Panc1 (cell line): ENCODE measurements at regions not wholly inside any gene's neighbourhood (a gene's known extent, or its start where the extent isn't known, plus 50 kb on each side); places are given as distances from the start of the nearest gene placed in this dataset.

Experiments
- ATAC-seq: fragments of 200-7000 bp; cut with Tn5 transposase; 2 replicates; pipeline ENCODE4 v1.9.1; 2020; ENCODE audit warnings: mild to moderate bottlenecking, moderate library complexity
- BruUV-seq: library from RNA; stranded (reverse); fragments of 400-500 nt; replicated peaks from 2 replicates; lab custom pipeline; 2021; lab: Mats Ljungman, UMichigan
- CTCF ChIA-PET: fragments of 300-600 bp; sonication (Branson Sonifier 250); formaldehyde crosslinking; loops from one replicate; lab custom pipeline; 2022; ENCODE audit warnings: antibody characterized with exemption; lab: Charles Lee
- POLR2A ChIA-PET: fragments of 300-600 bp; sonication (Branson Sonifier 250); formaldehyde crosslinking; loops from one replicate; lab custom pipeline; 2022; ENCODE audit warnings: antibody characterized with exemption; lab: Charles Lee
- DNase-seq: peaks from one replicate; pipeline ENCODE4 v3.0.0-alpha.2; 2010; ENCODE audit warnings: low read depth, low spot score
- H3K27ac ChIP-seq: 2 replicates; pipeline ENCODE4 v1.5.1; 2011; ENCODE audit warnings: mild to moderate bottlenecking, low read length, inconsistent platforms
- H3K27me3 ChIP-seq: fragments of 200-500 bp; sonication (Bioruptor generic); 2 replicates; pipeline ENCODE4 v1.6.0; 2014; ENCODE audit warnings: low read length, inconsistent platforms; ENCODE audit not compliant: control insufficient read depth, insufficient read depth
- H3K36me3 ChIP-seq: fragments of 200-500 bp; sonication (Bioruptor generic); 2 replicates; pipeline ENCODE4 v1.5.1; 2014; ENCODE audit warnings: inconsistent platforms, mild to moderate bottlenecking, low read length, moderate library complexity; ENCODE audit not compliant: control insufficient read depth, insufficient read depth
- H3K4me1 ChIP-seq: 2 replicates; pipeline ENCODE4 v1.5.1; 2011; ENCODE audit warnings: inconsistent platforms, mild to moderate bottlenecking, low read length, moderate library complexity; ENCODE audit not compliant: control insufficient read depth, insufficient read depth
- H3K4me3 ChIP-seq, 2 experiments: 2 replicates each; pipeline ENCODE4 v1.5.1; 2011 to 2012; ENCODE audit warnings: low read depth in 2 of 2, low read length in 2 of 2, mild to moderate bottlenecking in 2 of 2, inconsistent platforms in 1 of 2, moderate library complexity in 1 of 2
- H3K9me3 ChIP-seq: fragments of 200-500 bp; sonication (Bioruptor generic); 2 replicates; pipeline ENCODE4 v1.5.1; 2014; ENCODE audit warnings: low read depth, mild to moderate bottlenecking, inconsistent platforms, low read length, moderate library complexity; ENCODE audit not compliant: control insufficient read depth, insufficient read depth
- CTCF ChIP-seq: fragments of 450-650 bp; IDR thresholded peaks from 2 replicates; pipeline ENCODE4 v1.5.1; 2017; ENCODE audit warnings: mild to moderate bottlenecking
- POLR2AphosphoS5 ChIP-seq: IDR thresholded peaks from 2 replicates; pipeline ENCODE4 v1.6.1; 2012; ENCODE audit warnings: mild to moderate bottlenecking, low read depth, low read length, moderate library complexity
- REST ChIP-seq, 2 experiments: IDR thresholded peaks; 2 replicates each; pipeline ENCODE4 v1.6.1; 2011 to 2012; ENCODE audit warnings: low read depth in 2 of 2, control low read depth in 1 of 2, low read length in 1 of 2, mild to moderate bottlenecking in 1 of 2, moderate library complexity in 1 of 2; ENCODE audit not compliant: insufficient read depth in 1 of 2
- SIN3A ChIP-seq: IDR thresholded peaks from 2 replicates; pipeline ENCODE4 v1.6.1; 2012; ENCODE audit warnings: low read depth, mild to moderate bottlenecking, low read length, moderate library complexity, borderline replicate concordance; ENCODE audit not compliant: insufficient read depth
- TCF7L2 ChIP-seq: IDR thresholded peaks from 2 replicates; pipeline ENCODE4 v1.6.1; 2011; ENCODE audit warnings: mild to moderate bottlenecking, low read depth, low read length, inconsistent platforms
- in situ Hi-C: cut with HindIII; loops from 2 replicates; pipeline ENCODE4 v1.10.0; 2016; ENCODE audit warnings: low sequenced_read_pairs, low pct_unique_long_range_greater_than_20kb
- intact Hi-C: fragments of 100-400 bp; cut with micrococcal nuclease; formaldehyde crosslinking; loops from one replicate; pipeline ENCODE4 v1.10.0; 2022; ENCODE audit not compliant: unreplicated experiment

- ATAC-seq (no peak), DNase-seq (no peak)
- Histone ChIP-seq H3K9me3 (no peaks in the 10 kb centered on the region), H3K27ac (no peak overlapping the region), H3K4me1 (no peaks in the 10 kb centered on the region), H3K27me3 (no peaks in the 10 kb centered on the region), H3K4me3 (no peak overlapping the region), H3K36me3 (no peaks in the 10 kb centered on the region)
- no TSS peak for BruUV-seq
- in situ Hi-C loops: no loop called here
- intact Hi-C loops: no loop called here
- ChIA-PET POLR2A (no interaction called here), CTCF (interaction anchor here (0.5 to 0.9 kb wide), 2 partner anchors 10 to 539 kb away, joined by 3 to 4 read pairs; no protein-coding TSS in a partner anchor)
- TF ChIP-seq REST (IDR thresholded peaks at IDR 0.05; ENCODE audit: insufficient read depth in 1 of 2, low read depth in 2 of 2, low read length in 1 of 2) (no peak), TCF7L2 (no peak), POLR2AphosphoS5 (no peak), SIN3A (no peak), CTCF (no peak)
Measured at GRCh38 chr11:98559961-98560360, 460.8 kb upstream of the CNTN5 start.

- ATAC-seq (no peak), DNase-seq (no peak)
- intact Hi-C loops (no loop called here), in situ Hi-C loops (no loop called here)
- H3K4me1 ChIP-seq: no peaks in the 10 kb centered on the region
- no TSS peak for BruUV-seq
- TF ChIP-seq TCF7L2: no peak
- CTCF ChIA-PET: no interaction called here
- no peak overlapping the region for H3K4me3 ChIP-seq
- no peaks in the 10 kb centered on the region for H3K9me3 ChIP-seq
- POLR2A ChIA-PET: no interaction called here
- no peaks in the 10 kb centered on the region for H3K27me3 ChIP-seq
- H3K27ac ChIP-seq: no peak overlapping the region
- H3K36me3 ChIP-seq: no peaks in the 10 kb centered on the region
Measured at GRCh38 chr11:98561252-98561651, 459.5 kb upstream of the CNTN5 start.

- no peak for DNase-seq
- H3K4me1 ChIP-seq: no peaks in the 10 kb centered on the region
- no peaks in the 10 kb centered on the region for H3K36me3 ChIP-seq
- ChIA-PET CTCF (no interaction called here), POLR2A (no interaction called here)
- no peak overlapping the region for H3K4me3 ChIP-seq
- H3K9me3 ChIP-seq: no peaks in the 10 kb centered on the region
- no peak for ATAC-seq
- in situ Hi-C loops (no loop called here), intact Hi-C loops (no loop called here)
- BruUV-seq: no TSS peak
- H3K27me3 ChIP-seq: no peaks in the 10 kb centered on the region
- TF ChIP-seq REST (IDR thresholded peaks at IDR 0.05; ENCODE audit: insufficient read depth in 1 of 2, low read depth in 2 of 2, low read length in 1 of 2) (no peak), POLR2AphosphoS5 (no peak), TCF7L2 (no peak), SIN3A (no peak), CTCF (no peak)
- no peak overlapping the region for H3K27ac ChIP-seq
Measured at GRCh38 chr11:98561877-98562395, 458.8 kb upstream of the CNTN5 start.
